D721Med (cell line): ENCODE measurements at regions not wholly inside any gene's neighbourhood (a gene's known extent, or its start where the extent isn't known, plus 50 kb on each side); places are given as distances from the start of the nearest gene placed in this dataset.

Source experiments
- DNase-seq: peaks from one replicate; pipeline ENCODE4 v3.0.0; 2011; ENCODE audit warnings: low spot score; ENCODE audit not compliant: insufficient read length
- FAIRE-seq: peaks from 2 replicates; lab custom pipeline; 2011; peaks lifted over from hg19 to GRCh38; lab: Jason Lieb, UNC
- CTCF ChIP-seq: IDR thresholded peaks from 2 replicates; pipeline ENCODE4 v1.5.1; 2012; ENCODE audit warnings: mild to moderate bottlenecking, control low read depth; ENCODE audit not compliant: insufficient read depth; ENCODE audit errors: missing control alignments

- TF ChIP-seq CTCF = no peak
- DNase-seq = no peak
- FAIRE-seq = no peak
Observed at GRCh38 chr6:113004470-113005270, 657.5 kb downstream of the RFPL4B start.

- FAIRE-seq (no peak), DNase-seq (no peak)
- no peak for TF ChIP-seq CTCF
Observed at GRCh38 chr6:113006494-113006893, 659.4 kb downstream of the RFPL4B start.

- no peak for TF ChIP-seq CTCF
- no peak for FAIRE-seq
- DNase-seq = no peak
Observed at GRCh38 chr6:113009682-113010081, 662.6 kb downstream of the RFPL4B start.

GRCh38 chr6:113010196-113010989 lies 663.3 kb downstream of the RFPL4B start:
- FAIRE-seq = no peak
- no peak for DNase-seq
- TF ChIP-seq CTCF = no peak

- DNase-seq = no peak
- TF ChIP-seq CTCF = no peak
- no peak for FAIRE-seq
Observed at GRCh38 chr6:113011389-113011788, 664.3 kb downstream of the RFPL4B start.

GRCh38 chr6:113011801-113012200 lies 664.7 kb downstream of the RFPL4B start:
- TF ChIP-seq CTCF = no peak
- no peak for FAIRE-seq
- DNase-seq = no peak
